ENCODE measurements at regions not wholly inside any gene's neighbourhood (a gene's known extent, or its start where the extent isn't known, plus 50 kb on each side); places are given as distances from the start of the nearest gene placed in this dataset.

DNA sequence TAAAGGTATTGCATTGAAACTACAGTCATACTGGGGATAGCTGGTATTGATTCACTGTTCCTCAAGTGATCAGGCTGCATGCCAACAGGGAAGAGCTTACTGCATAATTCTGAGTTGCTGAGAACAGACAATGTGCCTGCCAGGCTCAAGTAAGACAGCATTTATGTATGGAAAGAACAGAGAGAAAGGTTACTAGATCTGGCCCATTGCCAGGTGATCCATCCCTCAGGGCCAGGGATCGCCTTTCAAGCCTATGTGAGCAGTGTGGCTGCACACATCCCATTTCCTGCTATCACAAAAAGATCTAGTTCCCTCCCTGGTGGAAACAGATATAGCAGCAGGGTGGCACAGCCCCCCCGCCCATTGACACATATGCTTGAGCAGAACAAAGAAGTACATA lies 254.0 kb downstream of the TMA16 start:
- DNase-seq (ENCODE audit: low read depth), result no peak
- TF ChIP-seq, protein P1, sequence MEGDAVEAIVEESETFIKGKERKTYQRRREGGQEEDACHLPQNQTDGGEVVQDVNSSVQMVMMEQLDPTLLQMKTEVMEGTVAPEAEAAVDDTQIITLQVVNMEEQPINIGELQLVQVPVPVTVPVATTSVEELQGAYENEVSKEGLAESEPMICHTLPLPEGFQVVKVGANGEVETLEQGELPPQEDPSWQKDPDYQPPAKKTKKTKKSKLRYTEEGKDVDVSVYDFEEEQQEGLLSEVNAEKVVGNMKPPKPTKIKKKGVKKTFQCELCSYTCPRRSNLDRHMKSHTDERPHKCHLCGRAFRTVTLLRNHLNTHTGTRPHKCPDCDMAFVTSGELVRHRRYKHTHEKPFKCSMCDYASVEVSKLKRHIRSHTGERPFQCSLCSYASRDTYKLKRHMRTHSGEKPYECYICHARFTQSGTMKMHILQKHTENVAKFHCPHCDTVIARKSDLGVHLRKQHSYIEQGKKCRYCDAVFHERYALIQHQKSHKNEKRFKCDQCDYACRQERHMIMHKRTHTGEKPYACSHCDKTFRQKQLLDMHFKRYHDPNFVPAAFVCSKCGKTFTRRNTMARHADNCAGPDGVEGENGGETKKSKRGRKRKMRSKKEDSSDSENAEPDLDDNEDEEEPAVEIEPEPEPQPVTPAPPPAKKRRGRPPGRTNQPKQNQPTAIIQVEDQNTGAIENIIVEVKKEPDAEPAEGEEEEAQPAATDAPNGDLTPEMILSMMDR (IDR thresholded peaks at IDR 0.05; ENCODE audit: low read depth, low read length, missing control alignments), result no peak

DNA sequence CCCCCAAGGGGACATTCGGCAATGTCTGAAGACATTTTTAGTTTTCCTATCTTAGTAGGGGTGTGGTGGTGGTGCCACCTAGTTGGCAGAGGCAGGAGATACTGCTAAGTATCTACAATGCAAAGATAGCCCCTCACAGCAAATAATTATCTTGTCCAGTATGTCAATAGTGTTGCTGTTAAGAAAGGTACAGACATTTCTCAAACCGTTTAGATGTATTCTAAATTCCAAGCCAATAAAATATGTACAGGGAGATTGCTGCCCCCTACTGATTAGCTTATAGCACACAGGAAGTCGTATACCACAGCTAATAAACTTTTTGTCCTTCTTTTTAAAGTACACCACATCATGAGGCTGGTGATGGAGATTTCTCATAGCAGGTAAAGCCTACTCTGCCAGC lies 260.5 kb downstream of the TMA16 start:
- peak; percentile 13 for DNase-seq (ENCODE audit: low read depth)
- no peak overlapping the region for H3K4me3 ChIP-seq (ENCODE audit: low read depth, low read length)
- TF ChIP-seq, protein P1 (IDR thresholded peaks at IDR 0.05; ENCODE audit: low read depth, low read length, missing control alignments), result peak; percentile 55

More for the DNA sequence above, 254.0 kb downstream of the TMA16 start:
- H3K4me3 ChIP-seq (ENCODE audit: low read depth, low read length), result no peak overlapping the region

DNA sequence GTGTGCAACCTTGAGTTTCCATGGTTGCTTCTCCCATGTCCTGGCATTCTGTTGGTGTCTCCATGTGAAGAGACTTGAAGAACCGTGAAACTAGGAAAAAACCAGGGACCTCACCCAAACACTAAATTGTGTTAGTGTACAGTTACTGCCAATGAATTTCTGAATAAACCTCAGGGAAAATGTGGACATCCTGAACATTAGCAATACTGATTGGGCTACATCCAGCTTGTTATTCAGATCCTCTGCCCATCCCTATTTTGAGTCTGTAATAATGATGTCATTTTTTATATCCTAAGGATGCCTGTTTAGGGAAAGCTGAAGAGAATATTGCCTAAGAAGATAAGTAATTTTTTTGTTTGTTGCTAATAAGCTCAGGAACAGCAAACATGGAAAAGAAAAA lies 262.7 kb downstream of the TMA16 start:
- no peak for DNase-seq (ENCODE audit: low read depth)
- TF ChIP-seq, protein P1 (IDR thresholded peaks at IDR 0.05; ENCODE audit: low read depth, low read length, missing control alignments), result no peak
- no peak overlapping the region for H3K4me3 ChIP-seq (ENCODE audit: low read depth, low read length)

DNA sequence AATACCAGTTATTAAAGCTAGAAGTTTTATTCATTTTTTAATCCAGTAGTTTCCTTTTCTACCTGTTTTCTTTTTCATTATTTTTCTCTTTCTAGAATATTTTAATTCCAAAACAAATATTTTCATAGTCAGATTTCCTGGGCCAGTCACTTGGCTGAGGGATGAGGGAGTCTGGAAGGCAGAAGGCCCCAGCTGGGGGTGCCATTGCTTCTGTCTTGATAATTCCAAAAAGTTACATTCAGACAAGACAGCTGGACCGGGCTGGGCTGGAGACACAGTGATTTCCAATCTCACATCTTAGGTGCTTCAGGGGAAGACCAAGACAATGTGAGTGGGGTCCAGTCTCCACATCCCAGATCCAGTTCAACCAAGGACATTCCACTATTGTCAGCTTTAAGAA lies 263.5 kb downstream of the TMA16 start:
- DNase-seq (ENCODE audit: low read depth), result no peak
- TF ChIP-seq, protein P1 (IDR thresholded peaks at IDR 0.05; ENCODE audit: low read depth, low read length, missing control alignments), result no peak
- H3K4me3 ChIP-seq (ENCODE audit: low read depth, low read length), result no peak overlapping the region

DNA sequence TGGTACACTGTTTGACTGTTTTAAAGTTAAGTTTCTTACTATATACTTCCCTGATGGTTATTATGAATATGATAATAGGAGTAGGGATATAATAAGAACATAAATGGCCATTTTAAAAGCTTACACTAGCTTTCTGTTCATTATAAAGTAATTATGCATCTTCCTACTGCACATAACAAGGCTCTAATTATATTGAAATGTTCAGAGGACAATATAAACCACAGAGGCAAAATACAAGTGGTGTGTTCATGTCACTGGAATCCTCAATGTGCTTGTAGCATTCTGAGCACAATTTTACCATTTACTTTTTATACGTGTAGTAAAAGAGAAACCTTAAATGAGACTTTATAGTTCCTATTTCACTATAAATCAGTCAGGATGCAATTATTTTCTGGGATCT lies 268.3 kb downstream of the TMA16 start:
- no peak overlapping the region for H3K4me3 ChIP-seq (ENCODE audit: low read depth, low read length)
- TF ChIP-seq, protein P1 (IDR thresholded peaks at IDR 0.05; ENCODE audit: low read depth, low read length, missing control alignments), result no peak
- no peak for DNase-seq (ENCODE audit: low read depth)

DNA sequence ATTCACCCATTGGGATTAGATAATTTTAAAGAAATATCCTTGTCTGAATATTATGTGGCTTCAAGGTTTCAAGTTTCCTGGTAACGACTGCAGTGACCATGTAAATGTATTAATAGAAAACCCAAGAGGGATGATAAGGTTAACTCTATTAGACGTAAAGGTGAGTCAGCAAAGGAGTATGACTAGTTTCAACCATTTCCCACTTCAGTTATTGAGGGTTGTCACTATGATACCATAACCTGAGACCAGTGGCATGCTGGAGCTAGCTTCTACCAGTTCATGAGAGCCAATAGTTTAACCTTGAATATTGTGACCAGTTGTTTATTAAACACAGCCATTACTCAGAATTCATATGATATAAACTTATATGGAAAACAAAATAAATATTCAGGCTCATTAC lies 270.1 kb downstream of the TMA16 start:
- TF ChIP-seq, protein P1 (IDR thresholded peaks at IDR 0.05; ENCODE audit: low read depth, low read length, missing control alignments), result no peak

DNA sequence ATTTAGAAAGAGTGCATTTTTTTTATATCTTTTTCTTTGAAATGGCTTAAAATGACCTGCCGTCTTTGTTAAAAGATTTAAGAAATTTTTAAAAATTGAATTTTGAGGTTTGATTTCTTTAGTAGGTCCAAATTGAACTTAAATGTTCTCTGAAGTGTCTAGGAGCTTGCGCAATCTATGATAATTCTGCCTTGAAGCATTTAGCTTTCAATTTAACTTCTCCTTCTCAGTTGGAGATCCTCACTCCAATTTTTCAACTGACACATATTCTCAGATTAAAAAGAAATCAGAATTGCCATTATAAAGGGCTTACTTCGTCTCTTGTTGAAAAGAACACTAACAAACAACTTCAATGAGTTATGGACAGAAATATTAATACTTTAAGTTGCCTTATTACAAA lies 273.5 kb downstream of the TMA16 start:
- TF ChIP-seq, protein P1 (IDR thresholded peaks at IDR 0.05; ENCODE audit: low read depth, low read length, missing control alignments), result no peak

More for the DNA sequence above, 270.1 kb downstream of the TMA16 start:
- no peak for DNase-seq (ENCODE audit: low read depth)
- H3K4me3 ChIP-seq (ENCODE audit: low read depth, low read length), result no peak overlapping the region

More for the DNA sequence above, 273.5 kb downstream of the TMA16 start:
- no peak overlapping the region for H3K4me3 ChIP-seq (ENCODE audit: low read depth, low read length)
- DNase-seq (ENCODE audit: low read depth), result no peak
